Activated T-cell treated with anti-CD3 and anti-CD28 coated beads, Interleukin-2, amount 50 U/mL, for 48 hours (primary cell): ENCODE measurements at regions not wholly inside any gene's neighbourhood (a gene's known extent, or its start where the extent isn't known, plus 50 kb on each side); places are given as distances from the start of the nearest gene placed in this dataset.
"Not testable (repeated sequence)": the region's sequence is repeated elsewhere in the genome, so short reads cannot be mapped to it uniquely, and the experiment has no call there.

Experiments
- DNase-seq, 2 experiments: peaks; one replicate each; pipeline ENCODE4 v3.0.0-alpha.2; 2020

GRCh38 chr5:94102849-94103248 is 361.4 kb upstream of the POU5F2 start:
- DNase-seq: no peak

GRCh38 chr5:94097384-94097783 is 356.0 kb upstream of the POU5F2 start:
- not testable (repeated sequence) for DNase-seq

DNA sequence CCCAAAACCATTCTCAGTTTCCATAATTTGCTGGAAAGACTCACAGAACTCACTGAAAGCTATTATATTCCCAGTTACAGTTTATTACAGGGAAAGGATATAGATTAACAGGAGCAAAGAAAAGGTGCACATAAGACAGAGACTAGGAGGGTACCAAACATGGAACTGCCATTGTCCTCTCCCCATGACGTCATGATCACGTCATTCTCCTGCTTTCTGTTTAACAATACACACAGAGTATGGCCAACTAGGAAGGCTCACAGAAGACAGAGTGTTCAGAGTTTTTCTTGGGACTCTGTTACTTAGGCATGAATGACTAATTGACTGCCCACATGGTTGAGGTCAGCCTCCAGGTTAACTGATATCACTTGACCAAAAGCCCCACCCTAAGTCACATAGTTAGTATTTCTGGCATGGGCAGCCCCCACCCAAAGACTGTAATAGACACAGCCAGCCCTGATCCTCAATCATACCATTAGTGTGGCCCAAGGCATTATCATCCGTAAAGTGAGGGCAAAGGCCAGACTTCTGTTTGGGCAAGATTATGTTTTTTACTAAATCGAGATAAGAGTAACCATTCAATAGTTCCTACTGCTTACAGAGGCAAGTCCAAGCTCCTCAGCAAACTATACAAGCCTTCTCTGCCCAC is 353.5 kb upstream of the POU5F2 start:
- DNase-seq: no peak

DNA sequence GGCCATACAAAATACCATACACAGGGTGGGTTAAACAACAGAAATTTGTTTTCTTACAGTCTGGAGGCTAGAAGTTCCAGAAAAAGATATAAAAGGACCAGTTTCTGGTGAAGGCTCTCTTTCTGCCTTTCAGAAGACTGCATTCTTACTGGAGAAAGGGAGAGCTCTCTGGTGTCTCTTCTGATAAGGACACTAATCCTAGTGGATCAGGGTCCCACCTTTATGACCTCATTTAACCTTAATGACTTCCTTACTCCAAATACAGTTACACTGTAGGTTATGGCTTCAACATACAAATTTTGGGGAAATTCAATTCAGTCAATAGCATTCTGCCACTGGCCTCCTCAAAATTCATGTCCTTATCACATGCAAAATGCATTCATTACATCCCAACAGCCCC is 351.9 kb upstream of the POU5F2 start:
- no peak for DNase-seq

GRCh38 chr5:94086635-94087034 is 345.2 kb upstream of the POU5F2 start:
- DNase-seq: not testable (repeated sequence)

- no peak for DNase-seq
These were observed 344.8 kb upstream of the POU5F2 start for GRCh38 chr5:94086194-94086593.

- DNase-seq: no peak
These were observed 341.0 kb upstream of the POU5F2 start for GRCh38 chr5:94082405-94082804.

GRCh38 chr5:94081088-94081487 is 339.7 kb upstream of the POU5F2 start:
- DNase-seq: no peak

DNA sequence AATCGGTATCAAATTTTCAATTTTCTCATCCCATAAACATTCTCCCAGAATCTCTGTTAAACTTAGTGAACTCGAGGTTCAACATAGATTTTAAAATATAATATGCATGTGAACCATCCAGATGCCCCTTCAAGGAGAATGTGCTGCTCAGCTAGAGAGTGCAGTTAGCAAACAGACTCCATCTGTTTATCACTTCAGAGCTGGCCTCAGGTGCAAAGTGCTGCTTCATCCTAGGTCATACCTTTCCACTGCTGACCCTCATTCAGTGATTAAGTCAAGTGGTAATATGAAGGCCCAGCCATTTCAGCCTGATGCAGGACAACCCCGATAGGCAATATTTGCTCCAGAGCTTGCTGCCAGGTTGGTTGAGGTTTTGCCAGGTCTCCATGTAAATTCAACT is 339.0 kb upstream of the POU5F2 start:
- no peak for DNase-seq

DNA sequence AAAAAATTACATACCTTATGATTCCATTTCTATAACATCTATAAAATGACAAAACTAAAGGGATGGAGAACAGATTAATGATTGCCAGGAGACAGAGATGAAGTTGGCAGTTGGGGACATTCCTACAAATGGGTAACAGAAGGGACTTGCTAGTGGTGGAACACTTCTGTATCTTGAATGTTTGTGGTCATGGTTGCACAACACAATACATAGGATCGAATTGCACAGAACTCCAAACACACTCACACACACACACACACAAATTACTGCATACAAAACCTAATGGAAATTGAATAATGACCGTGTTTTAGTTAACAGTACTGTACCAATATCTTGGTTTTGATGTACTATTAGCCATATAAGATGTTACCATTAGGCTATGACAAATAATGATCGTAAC is 330.7 kb upstream of the POU5F2 start:
- DNase-seq: no peak

- no peak for DNase-seq
These were observed 325.2 kb upstream of the POU5F2 start for GRCh38 chr5:94066437-94067207.

- DNase-seq: no peak
These were observed 322.6 kb upstream of the POU5F2 start for GRCh38 chr5:94064025-94064424.

DNA sequence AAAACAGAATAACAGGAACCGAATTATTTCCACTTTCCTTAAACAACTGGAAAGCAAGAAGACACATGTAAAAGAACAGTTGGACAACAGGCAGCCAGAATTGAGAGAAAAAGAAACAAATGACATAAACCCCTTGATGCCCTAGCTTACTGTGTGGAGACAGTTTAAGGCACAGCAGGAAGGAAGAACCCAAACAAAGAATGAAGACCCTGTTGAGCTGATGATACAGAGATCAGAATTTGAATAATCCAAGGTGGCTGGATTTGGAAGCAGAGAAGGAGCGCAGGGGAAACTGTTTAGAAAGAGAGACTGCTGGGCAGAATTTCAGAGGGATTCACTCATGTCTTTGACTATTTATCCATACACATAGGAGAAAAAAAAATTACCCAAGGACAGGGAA is 316.3 kb upstream of the POU5F2 start:
- no peak for DNase-seq

DNA sequence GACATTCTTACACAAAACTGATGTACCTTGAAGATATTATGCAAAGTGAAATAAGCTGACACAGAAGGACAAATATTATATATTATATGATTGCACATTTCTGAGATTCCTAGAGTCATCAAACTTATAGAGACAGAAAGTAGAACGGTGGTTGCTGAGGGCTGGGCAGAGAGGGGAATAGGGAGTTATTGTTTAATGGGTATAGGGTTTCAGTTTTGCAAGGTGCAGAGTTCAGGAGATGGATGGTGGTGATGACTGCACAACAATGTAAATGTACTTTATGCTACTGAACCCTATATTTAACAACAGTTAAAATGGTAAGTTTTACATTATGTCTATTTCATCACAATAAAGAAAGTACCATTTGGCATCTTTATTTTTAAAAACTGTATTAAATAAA is 315.8 kb upstream of the POU5F2 start:
- no peak for DNase-seq

- not testable (repeated sequence) for DNase-seq
These were observed 308.0 kb upstream of the POU5F2 start for GRCh38 chr5:94049307-94049922.

DNA sequence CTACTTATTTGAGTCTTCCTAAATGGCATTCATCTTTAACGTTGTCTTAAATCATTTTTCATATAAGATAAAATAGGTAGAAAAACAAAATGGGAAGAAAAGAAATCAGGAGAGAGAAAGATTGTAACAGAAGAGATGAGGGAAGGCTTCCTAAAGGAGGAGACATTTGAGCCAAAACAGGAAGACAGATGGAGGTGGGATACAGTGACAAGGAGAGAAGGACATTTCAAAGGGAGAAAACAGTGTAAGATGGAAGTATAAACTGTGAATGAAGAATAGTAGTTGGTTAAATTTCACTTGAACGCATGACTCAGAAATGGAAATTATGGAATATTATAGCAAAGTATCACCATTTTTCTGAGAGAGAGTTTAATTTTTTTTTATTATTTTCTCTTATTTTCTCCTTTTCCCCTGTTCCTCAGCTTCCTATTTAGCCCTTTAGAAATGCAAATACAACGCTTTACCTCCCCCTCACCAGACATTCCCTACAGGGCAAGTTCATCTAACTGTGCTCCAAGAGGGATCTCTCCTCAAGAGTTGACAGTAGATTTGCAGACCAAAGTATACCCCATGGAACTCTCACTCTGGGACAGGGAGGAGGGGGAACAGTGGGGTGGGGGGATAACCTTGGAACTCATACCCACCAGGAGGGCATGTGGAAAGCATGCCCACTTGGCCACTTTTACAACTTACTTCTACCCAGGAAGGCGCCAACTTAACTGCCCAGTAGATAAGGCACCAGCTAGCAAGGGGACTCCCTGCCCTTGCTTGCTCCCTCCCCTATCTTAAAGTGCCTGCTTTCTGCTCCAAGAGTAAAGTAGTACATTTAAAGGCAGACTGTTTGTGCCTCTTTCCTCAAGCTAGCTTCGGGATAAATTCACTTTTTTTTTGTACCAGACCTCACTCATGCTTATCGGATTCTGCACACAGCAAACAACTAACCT is 304.7 kb upstream of the POU5F2 start:
- DNase-seq: no peak

- no peak for DNase-seq
These were observed 301.9 kb upstream of the POU5F2 start for GRCh38 chr5:94043311-94043710.

DNA sequence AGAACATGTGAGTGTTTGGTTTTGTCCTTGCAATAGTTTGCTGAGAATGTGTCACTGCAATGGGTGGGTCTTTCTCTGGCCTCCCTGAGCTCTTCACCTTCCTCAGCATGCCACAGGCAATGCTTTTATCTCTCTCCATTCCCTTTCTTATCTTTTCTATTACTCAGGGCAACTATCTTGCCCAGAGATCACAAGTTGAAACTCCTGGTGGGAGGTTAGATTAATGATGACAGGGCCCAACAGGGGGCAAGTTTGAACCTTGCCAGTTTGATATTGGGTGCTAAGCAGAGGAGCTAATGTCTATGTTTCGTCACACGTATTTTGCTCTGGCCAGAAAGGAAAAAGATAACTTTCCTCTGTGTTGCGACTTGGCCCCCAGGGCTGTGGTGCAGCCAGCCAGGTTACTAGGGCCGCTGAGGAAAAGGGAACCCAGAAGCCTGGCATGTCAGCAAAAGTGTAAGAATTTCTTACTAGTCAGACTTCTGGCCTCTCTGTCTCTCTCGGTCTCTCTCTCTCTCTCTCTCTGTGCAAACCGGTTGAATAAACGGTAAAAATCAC is 299.3 kb upstream of the POU5F2 start:
- DNase-seq: no peak

DNA sequence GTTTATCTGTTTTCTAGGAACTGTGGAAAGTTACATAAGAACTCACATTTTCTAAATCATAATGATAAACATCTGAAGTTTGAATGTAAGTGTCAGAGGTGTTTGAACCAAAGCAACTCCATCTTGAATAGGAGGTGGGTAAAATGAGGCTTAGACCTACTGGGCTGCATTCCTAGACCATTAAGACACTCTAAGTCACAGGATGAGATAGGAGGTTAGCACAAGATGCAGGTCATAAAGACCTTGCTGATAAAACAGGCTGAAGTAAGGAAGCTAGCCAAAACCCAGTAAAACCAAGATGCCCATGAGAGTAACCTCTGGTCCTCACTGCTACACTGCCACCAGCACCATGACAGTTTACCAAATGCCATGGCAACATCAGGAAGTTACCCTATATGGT is 297.7 kb upstream of the POU5F2 start:
- DNase-seq: no peak

GRCh38 chr5:94031631-94032030 is 290.2 kb upstream of the POU5F2 start:
- DNase-seq: no peak

- no peak for DNase-seq
These were observed 286.6 kb upstream of the POU5F2 start for GRCh38 chr5:94028001-94028400.

DNA sequence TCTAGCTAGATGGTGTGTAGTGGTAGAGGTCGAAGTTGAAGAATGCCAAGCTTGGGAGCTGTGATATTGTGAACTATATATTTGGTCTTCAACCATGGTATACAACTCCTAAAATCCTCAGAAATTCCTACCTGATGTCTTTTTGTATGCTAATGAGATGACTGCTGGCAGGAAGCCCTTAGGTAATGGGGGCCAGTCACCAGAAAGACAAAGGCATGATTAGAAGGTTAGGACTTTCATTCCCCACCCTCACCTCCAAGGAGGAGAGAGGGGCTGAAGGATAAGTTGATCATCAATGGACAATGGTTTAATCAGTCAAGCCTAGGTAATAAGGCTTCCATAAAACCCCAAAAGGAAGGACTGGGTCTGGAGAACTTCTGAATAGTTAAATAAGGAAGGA is 285.7 kb upstream of the POU5F2 start:
- no peak for DNase-seq
